SHP77 treated with DMSO at 0.1 percent for 48 hours (cell line): ENCODE measurements at regions not wholly inside any gene's neighbourhood (a gene's known extent, or its start where the extent isn't known, plus 50 kb on each side); places are given as distances from the start of the nearest gene placed in this dataset.

Source experiments
- DNase-seq: peaks from one replicate; lab custom pipeline; 2025; lab: John Stamatoyannopoulos, UW

GRCh38 chr4:185987961-185988627, 80.9 kb upstream of the TLR3 start:
- DNase-seq: no peak

- no peak for DNase-seq
These were observed 77.2 kb upstream of the TLR3 start for GRCh38 chr4:185991770-185992169.

- no peak for DNase-seq
These were observed 76.4 kb upstream of the TLR3 start for GRCh38 chr4:185992585-185992984.

- DNase-seq: no peak
These were observed 75.5 kb upstream of the TLR3 start for GRCh38 chr4:185993328-185993973.

GRCh38 chr4:185994750-185995149, 74.2 kb upstream of the TLR3 start:
- no peak for DNase-seq

GRCh38 chr4:185995665-185996064, 73.3 kb upstream of the TLR3 start:
- no peak for DNase-seq

- no peak for DNase-seq
These were observed 71.7 kb upstream of the TLR3 start for GRCh38 chr4:185997296-185997695.

GRCh38 chr4:185998791-185999190, 70.2 kb upstream of the TLR3 start:
- DNase-seq: no peak

GRCh38 chr4:185999207-185999606, 69.7 kb upstream of the TLR3 start:
- DNase-seq: no peak

- no peak for DNase-seq
These were observed 66.1 kb upstream of the TLR3 start for GRCh38 chr4:186002853-186003252.

- DNase-seq: no peak
These were observed 65.2 kb upstream of the TLR3 start for GRCh38 chr4:186003746-186004145.

GRCh38 chr4:186008057-186008456, 60.9 kb upstream of the TLR3 start:
- no peak for DNase-seq

GRCh38 chr4:186009976-186010375, 59.0 kb upstream of the TLR3 start:
- DNase-seq: no peak

GRCh38 chr4:186010821-186011220, 58.1 kb upstream of the TLR3 start:
- DNase-seq: no peak

GRCh38 chr4:186012071-186012470, 56.9 kb upstream of the TLR3 start:
- no peak for DNase-seq

GRCh38 chr4:186013419-186014186, 55.4 kb upstream of the TLR3 start:
- no peak for DNase-seq

GRCh38 chr4:186015212-186015817, 53.6 kb upstream of the TLR3 start:
- no peak for DNase-seq

- no peak for DNase-seq
These were observed 52.2 kb upstream of the TLR3 start for GRCh38 chr4:186016796-186017195.

GRCh38 chr4:186017801-186018200, 51.2 kb upstream of the TLR3 start:
- DNase-seq: no peak

GRCh38 chr4:186018261-186018660, 50.7 kb upstream of the TLR3 start:
- DNase-seq: no peak

GRCh38 chr4:186018784-186019183, 50.2 kb upstream of the TLR3 start:
- no peak for DNase-seq
